Neutrophil (primary cell): ENCODE measurements at regions not wholly inside any gene's neighbourhood (a gene's known extent, or its start where the extent isn't known, plus 50 kb on each side); places are given as distances from the start of the nearest gene placed in this dataset.

Experiments
- H3K27ac ChIP-seq: fragments of 200-600 bp; sonication (generic); 2 replicates; pipeline ENCODE4 v1.5.1; 2016; ENCODE audit warnings: mild to moderate bottlenecking, moderate library complexity
- H3K27me3 ChIP-seq: fragments of 200-600 bp; sonication (generic); 2 replicates; pipeline ENCODE4 v1.6.0; 2016; ENCODE audit warnings: mild to moderate bottlenecking
- H3K36me3 ChIP-seq: fragments of 200-600 bp; sonication (generic); 2 replicates; pipeline ENCODE4 v1.5.1; 2017
- H3K4me1 ChIP-seq, 2 experiments: fragments of 200-600 bp in 1 of 2; sonication (generic) in 1 of 2; 1 replicate in 1 of 2; 2 replicates in 1 of 2; pipeline versions ENCODE4 v1.5.1 to v1.6.1; 2013 to 2016; ENCODE audit warnings: low read depth in 1 of 2, low read length in 1 of 2, mild to moderate bottlenecking in 1 of 2, moderate library complexity in 1 of 2; ENCODE audit not compliant: control insufficient read depth in 1 of 2, insufficient read depth in 1 of 2
- H3K4me3 ChIP-seq, 2 experiments: fragments of 200-600 bp in 1 of 2; sonication (generic) in 1 of 2; 1 replicate in 1 of 2; 2 replicates in 1 of 2; pipeline ENCODE4 v1.5.1; 2013 to 2016; ENCODE audit warnings: low read depth in 1 of 2, low read length in 1 of 2, mild to moderate bottlenecking in 1 of 2, moderate library complexity in 1 of 2
- H3K9me3 ChIP-seq: fragments of 200-600 bp; sonication (generic); 2 replicates; pipeline ENCODE4 v1.5.1; 2016
- TF ChIP-seq, protein P1 (sequence below): fragments of 200-600 bp; sonication (generic); IDR thresholded peaks from 2 replicates; pipeline ENCODE4 v1.5.1; 2016; ENCODE audit warnings: antibody characterized with exemption

GRCh38 chr1:90522432-90522831, 194.7 kb downstream of the BARHL2 start:
- TF ChIP-seq, protein P1, sequence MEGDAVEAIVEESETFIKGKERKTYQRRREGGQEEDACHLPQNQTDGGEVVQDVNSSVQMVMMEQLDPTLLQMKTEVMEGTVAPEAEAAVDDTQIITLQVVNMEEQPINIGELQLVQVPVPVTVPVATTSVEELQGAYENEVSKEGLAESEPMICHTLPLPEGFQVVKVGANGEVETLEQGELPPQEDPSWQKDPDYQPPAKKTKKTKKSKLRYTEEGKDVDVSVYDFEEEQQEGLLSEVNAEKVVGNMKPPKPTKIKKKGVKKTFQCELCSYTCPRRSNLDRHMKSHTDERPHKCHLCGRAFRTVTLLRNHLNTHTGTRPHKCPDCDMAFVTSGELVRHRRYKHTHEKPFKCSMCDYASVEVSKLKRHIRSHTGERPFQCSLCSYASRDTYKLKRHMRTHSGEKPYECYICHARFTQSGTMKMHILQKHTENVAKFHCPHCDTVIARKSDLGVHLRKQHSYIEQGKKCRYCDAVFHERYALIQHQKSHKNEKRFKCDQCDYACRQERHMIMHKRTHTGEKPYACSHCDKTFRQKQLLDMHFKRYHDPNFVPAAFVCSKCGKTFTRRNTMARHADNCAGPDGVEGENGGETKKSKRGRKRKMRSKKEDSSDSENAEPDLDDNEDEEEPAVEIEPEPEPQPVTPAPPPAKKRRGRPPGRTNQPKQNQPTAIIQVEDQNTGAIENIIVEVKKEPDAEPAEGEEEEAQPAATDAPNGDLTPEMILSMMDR, result no peak
- Histone ChIP-seq H3K9me3 (no peaks in the 10 kb centered on the region), H3K27ac (no peak overlapping the region), H3K4me3 (no peak overlapping the region), H3K4me1 (no peaks in the 10 kb centered on the region), H3K27me3 (no peaks in the 10 kb centered on the region), H3K36me3 (no peaks in the 10 kb centered on the region)

- Histone ChIP-seq H3K27me3 (no peaks in the 10 kb centered on the region), H3K27ac (no peak overlapping the region), H3K36me3 (no peaks in the 10 kb centered on the region), H3K4me1 (no peaks in the 10 kb centered on the region), H3K9me3 (no peaks in the 10 kb centered on the region), H3K4me3 (no peak overlapping the region)
- TF ChIP-seq, protein P1, result no peak
These were observed 203.1 kb downstream of the BARHL2 start for GRCh38 chr1:90513956-90514355.

GRCh38 chr1:90512441-90512840, 204.7 kb downstream of the BARHL2 start:
- H3K27me3 ChIP-seq, result no peaks in the 10 kb centered on the region
- H3K4me1 ChIP-seq, result no peaks in the 10 kb centered on the region
- H3K36me3 ChIP-seq, result no peaks in the 10 kb centered on the region
- H3K4me3 ChIP-seq, result no peak overlapping the region
- H3K27ac ChIP-seq, result no peak overlapping the region
- TF ChIP-seq, protein P1, result no peak
- no peaks in the 10 kb centered on the region for H3K9me3 ChIP-seq

GRCh38 chr1:90510143-90510542, 207.0 kb downstream of the BARHL2 start:
- Histone ChIP-seq H3K27me3 (no peaks in the 10 kb centered on the region), H3K9me3 (no peaks in the 10 kb centered on the region), H3K27ac (no peak overlapping the region), H3K36me3 (no peaks in the 10 kb centered on the region), H3K4me3 (no peak overlapping the region), H3K4me1 (no peaks in the 10 kb centered on the region)
- TF ChIP-seq, protein P1, result no peak

DNA sequence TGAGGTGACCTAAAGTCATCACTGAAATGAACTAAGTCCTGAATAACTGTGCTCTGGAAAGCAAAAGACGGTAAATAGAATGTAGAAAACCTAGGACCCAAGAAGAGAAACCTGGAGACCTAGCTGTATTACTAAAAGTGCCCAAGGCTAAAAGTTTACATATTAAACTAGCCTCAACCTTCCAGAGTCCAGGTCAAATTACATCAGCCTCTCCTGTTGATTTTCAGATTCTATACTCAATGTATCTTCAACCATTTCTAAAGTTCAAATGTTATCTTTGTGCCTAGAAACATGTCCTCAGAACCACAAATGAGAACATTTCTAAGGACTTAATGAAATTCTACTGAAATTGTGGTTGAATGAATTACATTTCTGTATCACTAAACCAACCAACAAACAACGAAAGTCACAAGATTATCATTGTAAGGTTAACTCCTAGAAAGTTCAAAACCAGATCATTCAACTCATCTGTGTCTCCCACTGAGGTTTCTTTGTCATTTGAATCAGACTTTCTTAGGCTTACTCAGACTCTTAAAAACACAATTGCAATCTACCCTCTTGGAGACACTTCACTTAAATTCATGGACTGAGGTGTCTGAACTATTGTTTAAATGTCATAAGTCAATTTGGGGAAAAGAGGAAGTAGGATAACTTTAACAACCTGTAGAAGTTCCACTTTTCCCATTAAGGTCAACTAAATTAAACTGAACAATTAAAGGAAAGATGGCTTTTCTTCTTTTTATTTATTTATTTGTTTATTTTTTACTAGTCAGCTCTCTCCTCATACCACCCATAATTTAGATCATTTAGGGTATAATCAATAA, 207.7 kb downstream of the BARHL2 start:
- Histone ChIP-seq H3K4me3 (no peak overlapping the region), H3K27me3 (no peaks in the 10 kb centered on the region), H3K4me1 (no peaks in the 10 kb centered on the region), H3K27ac (no peak overlapping the region), H3K9me3 (no peaks in the 10 kb centered on the region), H3K36me3 (no peaks in the 10 kb centered on the region)
- TF ChIP-seq, protein P1, result no peak
